CD4-positive, alpha-beta T cell (primary cell): ENCODE measurements at regions not wholly inside any gene's neighbourhood (a gene's known extent, or its start where the extent isn't known, plus 50 kb on each side); places are given as distances from the start of the nearest gene placed in this dataset.

Experiments
- ATAC-seq: fragments of 200-7000 bp; cut with Tn5 transposase; one replicate; pipeline ENCODE4 v1.10.0; 2022; ENCODE audit warnings: mild to moderate bottlenecking; ENCODE audit not compliant: poor library complexity
- CTCF ChIA-PET: fragments of 350-600 bp; sonication (Branson Sonifier 250); formaldehyde crosslinking; loops from one replicate; lab custom pipeline; 2021; ENCODE audit warnings: antibody characterized with exemption, inconsistent platforms; lab: Charles Lee
- POLR2A ChIA-PET: fragments of 350-600 bp; sonication (Branson Sonifier 250); formaldehyde crosslinking; loops from one replicate; lab custom pipeline; 2021; ENCODE audit warnings: antibody characterized with exemption, inconsistent platforms; lab: Charles Lee
- DNase-seq, 14 experiments: peaks; one replicate each; pipeline ENCODE4 v3.0.0-alpha.2; 2013 to 2020; ENCODE audit warnings: mixed read lengths in 2 of 14
- H3K27ac ChIP-seq, 2 donors: one replicate each; pipeline versions ENCODE4 v1.5.1 to v1.7.0; 2013; ENCODE audit warnings: low read length in 2 of 2, low read depth in 1 of 2, mild to moderate bottlenecking in 1 of 2
- H3K27me3 ChIP-seq, 2 experiments: 1 replicate in 1 of 2; 2 replicates in 1 of 2; pipeline versions ENCODE4 v1.6.1 to v1.7.0; 2013; ENCODE audit warnings: low read length in 2 of 2, control low read depth in 1 of 2, mild to moderate bottlenecking in 1 of 2, moderate library complexity in 1 of 2; ENCODE audit not compliant: insufficient read depth in 2 of 2, control insufficient read depth in 1 of 2
- H3K36me3 ChIP-seq: one replicate; pipeline ENCODE4 v1.6.1; 2013; ENCODE audit warnings: low read length, control low read depth; ENCODE audit not compliant: insufficient read depth
- H3K4me1 ChIP-seq: one replicate; pipeline ENCODE4 v1.6.1; 2013; ENCODE audit warnings: low read length, control low read depth; ENCODE audit not compliant: insufficient read depth
- H3K4me3 ChIP-seq: one replicate; pipeline ENCODE4 v1.5.1; 2013; ENCODE audit warnings: mild to moderate bottlenecking, low read length, moderate library complexity
- H3K9me3 ChIP-seq, 2 experiments: 1 replicate in 1 of 2; 2 replicates in 1 of 2; pipeline versions ENCODE4 v1.6.1 to v1.7.0; 2013; ENCODE audit warnings: low read length in 2 of 2, mild to moderate bottlenecking in 2 of 2, control low read depth in 1 of 2, moderate library complexity in 1 of 2; ENCODE audit not compliant: control insufficient read depth in 1 of 2, insufficient read depth in 1 of 2
- H3K27ac Mint-ChIP-seq: one replicate; pipeline ENCODE4 v1.8.0; 2020; ENCODE audit warnings: mixed read lengths
- H3K27me3 Mint-ChIP-seq: one replicate; pipeline ENCODE4 v1.8.0; 2021; ENCODE audit warnings: mixed read lengths
- H3K36me3 Mint-ChIP-seq: one replicate; pipeline ENCODE4 v1.8.0; 2021; ENCODE audit warnings: low read depth, mixed read lengths
- H3K4me1 Mint-ChIP-seq: one replicate; pipeline ENCODE4 v1.8.0; 2021; ENCODE audit warnings: low read depth, mixed read lengths
- H3K4me3 Mint-ChIP-seq: one replicate; pipeline ENCODE4 v1.8.0; 2020; ENCODE audit warnings: mild to moderate bottlenecking, mixed read lengths
- H3K9me3 Mint-ChIP-seq: one replicate; pipeline ENCODE4 v1.8.0; 2020; ENCODE audit warnings: mixed read lengths
- CTCF ChIP-seq: fragments of 200-600 bp; IDR thresholded peaks from one replicate; pipeline ENCODE4 v1.8.0; 2022; ENCODE audit warnings: antibody characterized with exemption, mild to moderate bottlenecking
- intact Hi-C, 2 experiments: fragments of 100-400 bp; cut with DNase I in 1 of 2; cut with micrococcal nuclease in 1 of 2; formaldehyde crosslinking; loops; one replicate each; pipeline versions ENCODE4 v1.15.1 to v1.9.0; 2023 to 2025; cut with DNase I, micrococcal nuclease

GRCh38 chr20:50357783-50358161 lies 152.4 kb upstream of the PTPN1 start:
- no peaks in the 10 kb centered on the region for H3K9me3 Mint-ChIP-seq
- no peaks in the 10 kb centered on the region for H3K4me1 Mint-ChIP-seq
- intact Hi-C loops: no loop called here
- ATAC-seq: no peak
- POLR2A ChIA-PET: no interaction called here
- H3K27me3 Mint-ChIP-seq: no peaks in the 10 kb centered on the region
- Histone ChIP-seq H3K27me3 (no peaks in the 10 kb centered on the region), H3K27ac (no peak overlapping the region), H3K4me3 (no peak overlapping the region), H3K4me1 (peaks cover 4% of the 10 kb centered on the region), H3K36me3 (no peaks in the 10 kb centered on the region), H3K9me3 (no peaks in the 10 kb centered on the region)
- no peak for TF ChIP-seq CTCF
- no peak for DNase-seq
- no peak overlapping the region for H3K4me3 Mint-ChIP-seq
- CTCF ChIA-PET: no interaction called here
- no peak overlapping the region for H3K27ac Mint-ChIP-seq
- no peaks in the 10 kb centered on the region for H3K36me3 Mint-ChIP-seq

- H3K27ac ChIP-seq: no peak overlapping the region
- H3K4me3 ChIP-seq: no peak overlapping the region
- peaks cover 4% of the 10 kb centered on the region for H3K4me1 ChIP-seq
- H3K4me3 Mint-ChIP-seq: no peak overlapping the region
- H3K36me3 Mint-ChIP-seq: no peaks in the 10 kb centered on the region
- no peaks in the 10 kb centered on the region for H3K9me3 Mint-ChIP-seq
- no peaks in the 10 kb centered on the region for H3K4me1 Mint-ChIP-seq
- no peaks in the 10 kb centered on the region for H3K27me3 Mint-ChIP-seq
- CTCF ChIA-PET: no interaction called here
- no peak overlapping the region for H3K27ac Mint-ChIP-seq
- TF ChIP-seq CTCF: no peak
- POLR2A ChIA-PET: no interaction called here
- no peak for DNase-seq
- intact Hi-C loops: no loop called here
- no peaks in the 10 kb centered on the region for H3K27me3 ChIP-seq
- H3K36me3 ChIP-seq: no peaks in the 10 kb centered on the region
- no peak for ATAC-seq
- H3K9me3 ChIP-seq: no peaks in the 10 kb centered on the region
Observed at GRCh38 chr20:50358166-50358565, 152.0 kb upstream of the PTPN1 start.

GRCh38 chr20:50358971-50359370 lies 151.2 kb upstream of the PTPN1 start:
- intact Hi-C loops: no loop called here
- ChIA-PET CTCF (no interaction called here), POLR2A (no interaction called here)
- Mint-ChIP-seq H3K9me3 (no peaks in the 10 kb centered on the region), H3K27me3 (no peaks in the 10 kb centered on the region), H3K36me3 (no peaks in the 10 kb centered on the region), H3K27ac (no peak overlapping the region), H3K4me3 (no peak overlapping the region), H3K4me1 (no peaks in the 10 kb centered on the region)
- Histone ChIP-seq H3K27me3 (no peaks in the 10 kb centered on the region), H3K9me3 (no peaks in the 10 kb centered on the region), H3K4me1 (no peaks in the 10 kb centered on the region), H3K27ac (no peak overlapping the region), H3K4me3 (no peak overlapping the region), H3K36me3 (no peaks in the 10 kb centered on the region)
- no peak for ATAC-seq
- no peak for TF ChIP-seq CTCF
- no peak for DNase-seq
